ENCODE measurements at regions not wholly inside any gene's neighbourhood (a gene's known extent, or its start where the extent isn't known, plus 50 kb on each side); places are given as distances from the start of the nearest gene placed in this dataset.

GRCh38 chr1:235023711-235024439 lies 104.8 kb downstream of the TOMM20 start (continued):
- TF ChIP-seq, protein P1, sequence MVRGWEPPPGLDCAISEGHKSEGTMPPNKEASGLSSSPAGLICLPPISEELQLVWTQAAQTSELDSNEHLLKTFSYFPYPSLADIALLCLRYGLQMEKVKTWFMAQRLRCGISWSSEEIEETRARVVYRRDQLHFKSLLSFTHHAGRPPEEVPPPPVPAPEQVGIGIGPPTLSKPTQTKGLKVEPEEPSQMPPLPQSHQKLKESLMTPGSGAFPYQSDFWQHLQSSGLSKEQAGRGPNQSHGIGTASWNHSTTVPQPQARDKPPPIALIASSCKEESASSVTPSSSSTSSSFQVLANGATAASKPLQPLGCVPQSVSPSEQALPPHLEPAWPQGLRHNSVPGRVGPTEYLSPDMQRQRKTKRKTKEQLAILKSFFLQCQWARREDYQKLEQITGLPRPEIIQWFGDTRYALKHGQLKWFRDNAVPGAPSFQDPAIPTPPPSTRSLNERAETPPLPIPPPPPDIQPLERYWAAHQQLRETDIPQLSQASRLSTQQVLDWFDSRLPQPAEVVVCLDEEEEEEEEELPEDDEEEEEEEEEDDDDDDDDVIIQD (CRISPR knock-in tag; IDR thresholded peaks at IDR 0.05): no peak
- TF ChIP-seq ZNF707 (CRISPR knock-in tag; conservative IDR thresholded peaks at IDR 0.05) (no peak), NR1H2 (CRISPR knock-in tag; IDR thresholded peaks at IDR 0.05) (no peak)

- WGBS (ENCODE audit: insufficient coverage, low coverage, missing lambda C conversion rate): 39% methylated on average over 13 of the region's 13 CpGs
- DNase-seq (ENCODE audit: extremely low read depth in 1 of 4, low spot score in 3 of 4): no peak
- H3K4me1 ChIP-seq (replicated peaks in 1 of 2; ENCODE audit: control insufficient read depth in 2 of 2, insufficient read depth in 2 of 2, low read length in 2 of 2): peaks cover 0 to 13% of the 10 kb centered on the region in 2 experiments; a peak in 4 of 5 replicates
- ChIA-PET POLR2A (interaction anchor here (0.6 to 1.8 kb wide), 7 partner anchors 8 to 423 kb away, joined by 3 to 9 read pairs (median 4); no protein-coding TSS in a partner anchor), CTCF (ENCODE audit: low intra/inter-chr PET ratio) (no interaction called here)
- intact Hi-C loops (cut with micrococcal nuclease): no loop called here
- no peaks in the 10 kb centered on the region for H3K9me1 ChIP-seq (ENCODE audit: control insufficient read depth, insufficient read depth, low read length)
- H3K4me3 ChIP-seq: no peak overlapping the region
- peaks cover 0 to 3% of the 10 kb centered on the region in 2 experiments; a peak in 1 of 5 replicates for H3K27me3 ChIP-seq (ENCODE audit: control insufficient read depth in 2 of 2, insufficient read depth in 2 of 2, low read length in 2 of 2)
- TF ChIP-seq SMARCC2 (IDR thresholded peaks at IDR 0.05; ENCODE audit: low read depth) (no peak), L3MBTL2 (IDR thresholded peaks at IDR 0.05) (peak; percentile 10; the same call in 1 of the 2 replicates), ZNF609 (CRISPR knock-in tag; IDR thresholded peaks at IDR 0.05; ENCODE audit: borderline replicate concordance) (no peak), GABPA (tag; conservative IDR thresholded peaks at IDR 0.05; ENCODE audit: low read depth) (no peak)
- TF ChIP-seq, protein P2, sequence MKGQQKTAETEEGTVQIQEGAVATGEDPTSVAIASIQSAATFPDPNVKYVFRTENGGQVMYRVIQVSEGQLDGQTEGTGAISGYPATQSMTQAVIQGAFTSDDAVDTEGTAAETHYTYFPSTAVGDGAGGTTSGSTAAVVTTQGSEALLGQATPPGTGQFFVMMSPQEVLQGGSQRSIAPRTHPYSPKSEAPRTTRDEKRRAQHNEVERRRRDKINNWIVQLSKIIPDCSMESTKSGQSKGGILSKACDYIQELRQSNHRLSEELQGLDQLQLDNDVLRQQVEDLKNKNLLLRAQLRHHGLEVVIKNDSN (CRISPR knock-in tag; IDR thresholded peaks at IDR 0.05): 0 out of 2 replicates have a peak, but pooled peaks have one; percentile 32
- TF ChIP-seq, protein P3, sequence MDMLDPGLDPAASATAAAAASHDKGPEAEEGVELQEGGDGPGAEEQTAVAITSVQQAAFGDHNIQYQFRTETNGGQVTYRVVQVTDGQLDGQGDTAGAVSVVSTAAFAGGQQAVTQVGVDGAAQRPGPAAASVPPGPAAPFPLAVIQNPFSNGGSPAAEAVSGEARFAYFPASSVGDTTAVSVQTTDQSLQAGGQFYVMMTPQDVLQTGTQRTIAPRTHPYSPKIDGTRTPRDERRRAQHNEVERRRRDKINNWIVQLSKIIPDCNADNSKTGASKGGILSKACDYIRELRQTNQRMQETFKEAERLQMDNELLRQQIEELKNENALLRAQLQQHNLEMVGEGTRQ (CRISPR knock-in tag; IDR thresholded peaks at IDR 0.05): peak; percentile 59
- peak overlapping the region; percentile 30; the same call in 1 of the 2 replicates for H2AFZ ChIP-seq (ENCODE audit: low read depth, low read length)
- ATAC-seq: peak; percentile 18
- H3K36me3 ChIP-seq (ENCODE audit: control insufficient read depth, insufficient read depth, low read length): no peaks in the 10 kb centered on the region
- H3K4me2 ChIP-seq (ENCODE audit: insufficient read depth, low read length): no peak overlapping the region
- no peak for FAIRE-seq
- peaks cover 4% of the 10 kb centered on the region; the same call in 1 of the 2 replicates for H3K9me3 ChIP-seq (replicated peaks; ENCODE audit: control insufficient read depth, insufficient read depth, low read depth, low read length)
- H3K27ac ChIP-seq (ENCODE audit: extremely low read depth, low read depth, low read length): no peak overlapping the region
- H4K20me1 ChIP-seq (replicated peaks; ENCODE audit: control insufficient read depth, insufficient read depth, low read length): no peaks in the 10 kb centered on the region
- no TSS peak for BruUV-seq (replicated peaks)
- in situ Hi-C loops (cut with MboI): no loop called here
- no peak overlapping the region for H3K9ac ChIP-seq (ENCODE audit: insufficient read depth in 1 of 2, low read depth in 2 of 2, low read length in 2 of 2)
- H3K79me2 ChIP-seq (ENCODE audit: control insufficient read depth, insufficient read depth, low read length): no peaks in the 10 kb centered on the region
Observed at GRCh38 chr1:235022981-235023710, 105.5 kb downstream of the TOMM20 start.

Measured in K562 (cell line).